T-helper 1 cell treated with Interleukin-12 subunit alpha and Interleukin-12 subunit beta and Interleukin-4 antibody, amounts not matched to agents 30 μg/mL and 1 μg/mL, for 36 hours (primary cell): ENCODE measurements at regions not wholly inside any gene's neighbourhood (a gene's known extent, or its start where the extent isn't known, plus 50 kb on each side); places are given as distances from the start of the nearest gene placed in this dataset.

Source experiments
- H3K27ac Mint-ChIP-seq: one replicate; pipeline ENCODE4 v1.8.0; 2021; ENCODE audit warnings: mild to moderate bottlenecking, mixed read lengths
- H3K27me3 Mint-ChIP-seq: one replicate; pipeline ENCODE4 v1.8.0; 2021; ENCODE audit warnings: low read depth, mixed read lengths
- H3K36me3 Mint-ChIP-seq: one replicate; pipeline ENCODE4 v1.8.0; 2021; ENCODE audit warnings: low read depth, mixed read lengths
- H3K4me1 Mint-ChIP-seq: one replicate; pipeline ENCODE4 v1.8.0; 2021; ENCODE audit warnings: low read depth, mixed read lengths
- H3K4me3 Mint-ChIP-seq: one replicate; pipeline ENCODE4 v1.8.0; 2021; ENCODE audit warnings: mild to moderate bottlenecking, moderate library complexity, mixed read lengths
- H3K9me3 Mint-ChIP-seq: one replicate; pipeline ENCODE4 v1.8.0; 2021; ENCODE audit warnings: mixed read lengths

- Mint-ChIP-seq H3K4me1 (no peaks in the 10 kb centered on the region), H3K27ac (no peak overlapping the region), H3K4me3 (no peak overlapping the region)
These were observed 113.6 kb downstream of the UCHL5 start for GRCh38 chr1:192945390-192946130.

DNA sequence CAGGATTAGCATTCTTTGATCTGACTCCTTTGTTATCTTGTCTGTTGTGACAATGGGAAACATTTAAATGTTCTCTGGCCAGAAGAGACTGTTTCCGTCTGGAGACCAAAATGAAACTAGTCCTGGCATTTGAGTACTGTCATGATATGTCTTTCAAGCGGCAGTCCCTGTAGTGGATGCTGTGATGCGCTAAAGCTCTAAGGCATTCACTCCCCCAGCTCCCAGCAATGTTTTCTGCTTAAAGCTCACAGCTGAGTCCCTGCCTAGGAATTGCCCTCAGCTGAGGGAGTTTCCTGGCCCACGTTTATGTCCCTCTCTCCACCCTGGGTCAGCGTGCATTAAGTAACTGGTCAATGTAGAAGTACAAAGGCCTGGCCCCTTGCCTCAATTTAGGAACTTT, 109.4 kb downstream of the UCHL5 start:
- no peaks in the 10 kb centered on the region for H3K9me3 Mint-ChIP-seq
- no peak overlapping the region for H3K27ac Mint-ChIP-seq
- no peak overlapping the region for H3K4me3 Mint-ChIP-seq
- no peaks in the 10 kb centered on the region for H3K27me3 Mint-ChIP-seq
- H3K36me3 Mint-ChIP-seq, result no peaks in the 10 kb centered on the region
- H3K4me1 Mint-ChIP-seq, result peaks cover 2% of the 10 kb centered on the region

More at GRCh38 chr1:192945390-192946130, 113.6 kb downstream of the UCHL5 start:
- Mint-ChIP-seq H3K27me3 (no peaks in the 10 kb centered on the region), H3K36me3 (no peaks in the 10 kb centered on the region), H3K9me3 (no peaks in the 10 kb centered on the region)

- Mint-ChIP-seq H3K9me3 (no peaks in the 10 kb centered on the region), H3K27ac (no peak overlapping the region), H3K27me3 (no peaks in the 10 kb centered on the region), H3K36me3 (no peaks in the 10 kb centered on the region), H3K4me1 (peaks cover 2% of the 10 kb centered on the region), H3K4me3 (no peak overlapping the region)
These were observed 108.2 kb downstream of the UCHL5 start for GRCh38 chr1:192950926-192951325.

DNA sequence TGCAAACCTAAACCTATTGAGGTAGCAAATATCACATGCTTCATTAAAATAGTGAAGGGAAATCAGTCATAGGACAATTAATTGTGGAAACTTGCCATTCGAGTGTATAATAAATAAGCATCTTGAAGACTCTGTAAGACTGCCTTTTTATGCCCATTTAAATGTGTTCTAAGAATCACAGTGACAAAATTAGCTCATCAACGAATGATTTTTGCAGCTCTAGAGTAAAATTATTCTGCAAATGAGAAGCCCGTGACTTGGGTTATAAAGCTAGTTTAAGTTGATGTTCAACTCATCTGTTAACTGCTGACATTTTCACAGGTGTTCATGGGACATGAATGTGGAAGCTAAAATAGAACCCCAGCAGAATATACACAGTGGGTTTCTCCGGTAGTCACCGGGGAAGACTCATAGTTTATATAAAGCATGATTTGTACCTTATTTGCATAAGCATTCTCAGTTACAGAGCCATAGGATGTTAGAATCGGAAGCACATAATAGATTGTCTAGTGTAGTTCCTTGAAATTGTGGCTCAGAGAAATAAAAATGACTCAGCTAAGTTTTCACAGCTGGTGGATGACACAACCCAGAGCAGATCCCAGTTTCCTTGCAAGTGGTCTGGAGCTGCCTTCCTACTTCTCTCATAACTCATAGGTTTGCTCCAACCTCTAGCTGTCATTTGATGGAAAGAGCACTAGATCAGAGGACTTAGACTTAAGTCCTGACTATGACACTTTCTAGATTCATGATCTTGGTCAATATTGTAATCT, 107.3 kb downstream of the UCHL5 start:
- Mint-ChIP-seq H3K27ac (no peak overlapping the region), H3K4me3 (no peak overlapping the region), H3K9me3 (no peaks in the 10 kb centered on the region), H3K4me1 (peaks cover 2% of the 10 kb centered on the region), H3K36me3 (no peaks in the 10 kb centered on the region), H3K27me3 (no peaks in the 10 kb centered on the region)

- Mint-ChIP-seq H3K4me1 (peaks cover 2% of the 10 kb centered on the region), H3K36me3 (no peaks in the 10 kb centered on the region), H3K9me3 (no peaks in the 10 kb centered on the region), H3K4me3 (no peak overlapping the region), H3K27ac (no peak overlapping the region), H3K27me3 (no peaks in the 10 kb centered on the region)
These were observed 106.5 kb downstream of the UCHL5 start for GRCh38 chr1:192952646-192953045.

DNA sequence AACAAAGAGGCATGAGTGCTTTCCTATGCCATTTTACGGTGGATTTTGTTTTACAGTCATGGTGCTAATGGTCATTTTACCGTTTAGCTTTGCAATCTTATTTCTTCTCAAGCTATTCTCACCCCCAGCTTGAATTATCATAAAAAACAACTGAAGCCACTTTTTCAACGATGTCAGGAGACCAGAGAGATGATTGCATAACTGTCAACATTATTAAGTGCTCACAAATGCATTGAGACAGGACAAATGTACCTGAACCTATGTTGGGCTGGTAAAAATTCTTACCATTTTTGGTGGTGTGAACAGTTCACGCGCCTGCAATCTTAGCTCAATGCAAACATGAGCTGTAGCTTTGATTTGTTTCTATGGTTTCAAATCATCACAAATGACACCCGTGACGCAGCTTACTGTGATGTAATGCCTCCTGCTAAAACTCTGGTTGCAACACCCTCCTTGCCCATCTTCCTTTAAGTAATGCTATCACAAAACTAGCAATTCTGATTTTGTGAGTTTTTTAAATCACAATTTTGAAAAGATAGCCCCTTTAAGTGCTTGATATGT, 104.4 kb downstream of the UCHL5 start:
- Mint-ChIP-seq H3K27ac (no peak overlapping the region), H3K4me1 (peaks cover 4% of the 10 kb centered on the region), H3K9me3 (no peaks in the 10 kb centered on the region), H3K27me3 (no peaks in the 10 kb centered on the region), H3K4me3 (no peak overlapping the region), H3K36me3 (no peaks in the 10 kb centered on the region)

GRCh38 chr1:192958350-192958749, 100.8 kb downstream of the UCHL5 start:
- no peaks in the 10 kb centered on the region for H3K36me3 Mint-ChIP-seq
- no peak overlapping the region for H3K27ac Mint-ChIP-seq
- H3K9me3 Mint-ChIP-seq, result no peaks in the 10 kb centered on the region
- no peak overlapping the region for H3K4me3 Mint-ChIP-seq
- H3K27me3 Mint-ChIP-seq, result no peaks in the 10 kb centered on the region
- H3K4me1 Mint-ChIP-seq, result peaks cover 7% of the 10 kb centered on the region

- no peaks in the 10 kb centered on the region for H3K9me3 Mint-ChIP-seq
- H3K4me3 Mint-ChIP-seq, result no peak overlapping the region
- no peak overlapping the region for H3K27ac Mint-ChIP-seq
- H3K4me1 Mint-ChIP-seq, result peaks cover 7% of the 10 kb centered on the region
- no peaks in the 10 kb centered on the region for H3K36me3 Mint-ChIP-seq
- H3K27me3 Mint-ChIP-seq, result no peaks in the 10 kb centered on the region
These were observed 100.3 kb downstream of the UCHL5 start for GRCh38 chr1:192958871-192959270.

DNA sequence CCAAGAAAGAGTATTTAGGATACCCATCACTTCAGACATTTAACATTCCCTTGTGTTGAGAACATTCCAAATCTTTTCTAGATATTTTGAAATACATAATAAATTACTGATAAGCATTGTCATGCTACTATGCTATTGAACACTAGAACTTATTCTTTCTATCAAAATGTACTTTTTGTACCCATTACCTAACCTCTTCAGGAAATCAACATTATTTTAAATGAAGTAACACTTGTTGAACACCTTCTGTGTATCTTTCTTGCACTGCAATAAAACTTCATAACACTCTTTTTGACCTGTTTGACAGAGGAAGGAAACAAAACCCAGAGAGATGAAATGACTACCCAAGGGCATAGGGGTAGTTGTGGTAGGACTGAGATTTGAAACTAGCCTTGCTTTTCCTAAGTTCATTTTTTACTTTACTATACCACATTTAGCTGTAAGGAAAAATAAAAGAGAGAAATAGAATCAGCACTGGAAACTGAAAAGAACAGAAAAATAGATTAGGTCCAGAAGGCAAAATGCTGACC, 99.4 kb downstream of the UCHL5 start:
- H3K9me3 Mint-ChIP-seq, result no peaks in the 10 kb centered on the region
- peaks cover 7% of the 10 kb centered on the region for H3K4me1 Mint-ChIP-seq
- no peak overlapping the region for H3K27ac Mint-ChIP-seq
- H3K36me3 Mint-ChIP-seq, result no peaks in the 10 kb centered on the region
- no peak overlapping the region for H3K4me3 Mint-ChIP-seq
- H3K27me3 Mint-ChIP-seq, result no peaks in the 10 kb centered on the region
